ENCODE measurements at regions not wholly inside any gene's neighbourhood (a gene's known extent, or its start where the extent isn't known, plus 50 kb on each side); places are given as distances from the start of the nearest gene placed in this dataset.

- ChIA-PET CTCF (ENCODE audit: low intra/inter-chr PET ratio) (no interaction called here), POLR2A (interaction anchor here (1.1 kb wide), 1 partner anchor 10 kb away, joined by 3 read pairs; no protein-coding TSS in a partner anchor)
- H3K4me1 ChIP-seq (replicated peaks in 1 of 2; ENCODE audit: control insufficient read depth in 2 of 2, insufficient read depth in 2 of 2, low read length in 2 of 2) = no peaks in the 10 kb centered on the region
- H3K27me3 ChIP-seq (ENCODE audit: control insufficient read depth in 2 of 2, insufficient read depth in 2 of 2, low read length in 2 of 2) = no peaks in the 10 kb centered on the region
- DNase-seq (ENCODE audit: extremely low read depth in 1 of 4, low spot score in 3 of 4) = no peak
- no peak for ATAC-seq
- H3K9me3 ChIP-seq (replicated peaks; ENCODE audit: control insufficient read depth, insufficient read depth, low read depth, low read length) = no peaks in the 10 kb centered on the region
- no peaks in the 10 kb centered on the region for H3K9me1 ChIP-seq (ENCODE audit: control insufficient read depth, insufficient read depth, low read length)
- in situ Hi-C loops (cut with MboI) = no loop called here
- no peak overlapping the region for H3K4me2 ChIP-seq (ENCODE audit: insufficient read depth, low read length)
- no peaks in the 10 kb centered on the region for H3K79me2 ChIP-seq (ENCODE audit: control insufficient read depth, insufficient read depth, low read length)
- TF ChIP-seq, protein P1, sequence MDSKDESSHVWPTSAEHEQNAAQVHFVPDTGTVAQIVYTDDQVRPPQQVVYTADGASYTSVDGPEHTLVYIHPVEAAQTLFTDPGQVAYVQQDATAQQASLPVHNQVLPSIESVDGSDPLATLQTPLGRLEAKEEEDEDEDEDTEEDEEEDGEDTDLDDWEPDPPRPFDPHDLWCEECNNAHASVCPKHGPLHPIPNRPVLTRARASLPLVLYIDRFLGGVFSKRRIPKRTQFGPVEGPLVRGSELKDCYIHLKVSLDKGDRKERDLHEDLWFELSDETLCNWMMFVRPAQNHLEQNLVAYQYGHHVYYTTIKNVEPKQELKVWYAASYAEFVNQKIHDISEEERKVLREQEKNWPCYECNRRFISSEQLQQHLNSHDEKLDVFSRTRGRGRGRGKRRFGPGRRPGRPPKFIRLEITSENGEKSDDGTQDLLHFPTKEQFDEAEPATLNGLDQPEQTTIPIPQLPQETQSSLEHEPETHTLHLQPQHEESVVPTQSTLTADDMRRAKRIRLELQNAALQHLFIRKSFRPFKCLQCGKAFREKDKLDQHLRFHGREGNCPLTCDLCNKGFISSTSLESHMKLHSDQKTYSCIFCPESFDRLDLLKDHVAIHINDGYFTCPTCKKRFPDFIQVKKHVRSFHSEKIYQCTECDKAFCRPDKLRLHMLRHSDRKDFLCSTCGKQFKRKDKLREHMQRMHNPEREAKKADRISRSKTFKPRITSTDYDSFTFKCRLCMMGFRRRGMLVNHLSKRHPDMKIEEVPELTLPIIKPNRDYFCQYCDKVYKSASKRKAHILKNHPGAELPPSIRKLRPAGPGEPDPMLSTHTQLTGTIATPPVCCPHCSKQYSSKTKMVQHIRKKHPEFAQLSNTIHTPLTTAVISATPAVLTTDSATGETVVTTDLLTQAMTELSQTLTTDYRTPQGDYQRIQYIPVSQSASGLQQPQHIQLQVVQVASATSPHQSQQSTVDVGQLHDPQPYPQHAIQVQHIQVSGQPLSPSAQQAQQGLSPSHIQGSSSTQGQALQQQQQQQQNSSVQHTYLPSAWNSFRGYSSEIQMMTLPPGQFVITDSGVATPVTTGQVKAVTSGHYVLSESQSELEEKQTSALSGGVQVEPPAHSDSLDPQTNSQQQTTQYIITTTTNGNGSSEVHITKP (IDR thresholded peaks at IDR 0.05; ENCODE audit: partially characterized antibody) = peak; percentile 59
- TF ChIP-seq RBM25 (IDR thresholded peaks at IDR 0.05; ENCODE audit: low read depth, low read length, severe bottlenecking) = no peak
- TF ChIP-seq KLF1 (tag; IDR thresholded peaks at IDR 0.05) = no peak
- no TSS peak for BruUV-seq (replicated peaks)
- H4K20me1 ChIP-seq (replicated peaks; ENCODE audit: control insufficient read depth, insufficient read depth, low read length) = no peaks in the 10 kb centered on the region
- H3K27ac ChIP-seq (ENCODE audit: extremely low read depth, low read depth, low read length) = no peak overlapping the region
- 0% methylated on average over 4 of the region's 4 CpGs for WGBS (ENCODE audit: insufficient coverage, low coverage, missing lambda C conversion rate)
- intact Hi-C loops (cut with micrococcal nuclease) = no loop called here
- no peak for FAIRE-seq
- H3K9ac ChIP-seq (ENCODE audit: insufficient read depth in 1 of 2, low read depth in 2 of 2, low read length in 2 of 2) = no peak overlapping the region
- H2AFZ ChIP-seq (ENCODE audit: low read depth, low read length) = no peak overlapping the region
- H3K36me3 ChIP-seq (ENCODE audit: control insufficient read depth, insufficient read depth, low read length) = no peaks in the 10 kb centered on the region
- H3K4me3 ChIP-seq = no peak overlapping the region
Measured at GRCh38 chr7:131899271-131900030, 343.0 kb upstream of the PODXL start.
